Astrocyte (in vitro differentiated cells and primary cell): ENCODE measurements at regions not wholly inside any gene's neighbourhood (a gene's known extent, or its start where the extent isn't known, plus 50 kb on each side); places are given as distances from the start of the nearest gene placed in this dataset.

ENCODE experiments used
- CTCF ChIP-seq: IDR thresholded peaks from 2 replicates; pipeline ENCODE4 v1.5.1; 2011; ENCODE audit warnings: low read depth, mild to moderate bottlenecking, inconsistent platforms, low read length, moderate library complexity; ENCODE audit not compliant: insufficient read depth
- EZH2 ChIP-seq: IDR thresholded peaks from 2 replicates; pipeline ENCODE4 v1.6.1; 2012; ENCODE audit warnings: mild to moderate bottlenecking, low read length, inconsistent platforms; ENCODE audit not compliant: insufficient read depth

- TF ChIP-seq CTCF (no peak), EZH2 (no peak)
Measured at GRCh38 chr17:63132459-63132911, 166.4 kb downstream of the TANC2 start.
